Panc1 (cell line): ENCODE measurements at regions not wholly inside any gene's neighbourhood (a gene's known extent, or its start where the extent isn't known, plus 50 kb on each side); places are given as distances from the start of the nearest gene placed in this dataset.

Experiments
- ATAC-seq: fragments of 200-7000 bp; cut with Tn5 transposase; 2 replicates; pipeline ENCODE4 v1.9.1; 2020; ENCODE audit warnings: mild to moderate bottlenecking, moderate library complexity
- BruUV-seq: library from RNA; stranded (reverse); fragments of 400-500 nt; replicated peaks from 2 replicates; lab custom pipeline; 2021; lab: Mats Ljungman, UMichigan
- CTCF ChIA-PET: fragments of 300-600 bp; sonication (Branson Sonifier 250); formaldehyde crosslinking; loops from one replicate; lab custom pipeline; 2022; ENCODE audit warnings: antibody characterized with exemption; lab: Charles Lee
- POLR2A ChIA-PET: fragments of 300-600 bp; sonication (Branson Sonifier 250); formaldehyde crosslinking; loops from one replicate; lab custom pipeline; 2022; ENCODE audit warnings: antibody characterized with exemption; lab: Charles Lee
- DNase-seq: peaks from one replicate; pipeline ENCODE4 v3.0.0-alpha.2; 2010; ENCODE audit warnings: low read depth, low spot score
- H3K27ac ChIP-seq: 2 replicates; pipeline ENCODE4 v1.5.1; 2011; ENCODE audit warnings: mild to moderate bottlenecking, low read length, inconsistent platforms
- H3K27me3 ChIP-seq: fragments of 200-500 bp; sonication (Bioruptor generic); 2 replicates; pipeline ENCODE4 v1.6.0; 2014; ENCODE audit warnings: low read length, inconsistent platforms; ENCODE audit not compliant: control insufficient read depth, insufficient read depth
- H3K36me3 ChIP-seq: fragments of 200-500 bp; sonication (Bioruptor generic); 2 replicates; pipeline ENCODE4 v1.5.1; 2014; ENCODE audit warnings: inconsistent platforms, mild to moderate bottlenecking, low read length, moderate library complexity; ENCODE audit not compliant: control insufficient read depth, insufficient read depth
- H3K4me1 ChIP-seq: 2 replicates; pipeline ENCODE4 v1.5.1; 2011; ENCODE audit warnings: inconsistent platforms, mild to moderate bottlenecking, low read length, moderate library complexity; ENCODE audit not compliant: control insufficient read depth, insufficient read depth
- H3K4me3 ChIP-seq, 2 experiments: 2 replicates each; pipeline ENCODE4 v1.5.1; 2011 to 2012; ENCODE audit warnings: low read depth in 2 of 2, low read length in 2 of 2, mild to moderate bottlenecking in 2 of 2, inconsistent platforms in 1 of 2, moderate library complexity in 1 of 2
- H3K9me3 ChIP-seq: fragments of 200-500 bp; sonication (Bioruptor generic); 2 replicates; pipeline ENCODE4 v1.5.1; 2014; ENCODE audit warnings: low read depth, mild to moderate bottlenecking, inconsistent platforms, low read length, moderate library complexity; ENCODE audit not compliant: control insufficient read depth, insufficient read depth
- POLR2AphosphoS5 ChIP-seq: IDR thresholded peaks from 2 replicates; pipeline ENCODE4 v1.6.1; 2012; ENCODE audit warnings: mild to moderate bottlenecking, low read depth, low read length, moderate library complexity
- SIN3A ChIP-seq: IDR thresholded peaks from 2 replicates; pipeline ENCODE4 v1.6.1; 2012; ENCODE audit warnings: low read depth, mild to moderate bottlenecking, low read length, moderate library complexity, borderline replicate concordance; ENCODE audit not compliant: insufficient read depth
- TCF7L2 ChIP-seq: IDR thresholded peaks from 2 replicates; pipeline ENCODE4 v1.6.1; 2011; ENCODE audit warnings: mild to moderate bottlenecking, low read depth, low read length, inconsistent platforms
- in situ Hi-C: cut with HindIII; loops from 2 replicates; pipeline ENCODE4 v1.10.0; 2016; ENCODE audit warnings: low sequenced_read_pairs, low pct_unique_long_range_greater_than_20kb
- intact Hi-C: fragments of 100-400 bp; cut with micrococcal nuclease; formaldehyde crosslinking; loops from one replicate; pipeline ENCODE4 v1.10.0; 2022; ENCODE audit not compliant: unreplicated experiment
- TF ChIP-seq, protein P1 (sequence below): fragments of 450-650 bp; IDR thresholded peaks from 2 replicates; pipeline ENCODE4 v1.5.1; 2017; ENCODE audit warnings: mild to moderate bottlenecking
- TF ChIP-seq, protein P2 (sequence below), 2 experiments: IDR thresholded peaks; 2 replicates each; pipeline ENCODE4 v1.6.1; 2011 to 2012; ENCODE audit warnings: low read depth in 2 of 2, control low read depth in 1 of 2, low read length in 1 of 2, mild to moderate bottlenecking in 1 of 2, moderate library complexity in 1 of 2; ENCODE audit not compliant: insufficient read depth in 1 of 2

DNA sequence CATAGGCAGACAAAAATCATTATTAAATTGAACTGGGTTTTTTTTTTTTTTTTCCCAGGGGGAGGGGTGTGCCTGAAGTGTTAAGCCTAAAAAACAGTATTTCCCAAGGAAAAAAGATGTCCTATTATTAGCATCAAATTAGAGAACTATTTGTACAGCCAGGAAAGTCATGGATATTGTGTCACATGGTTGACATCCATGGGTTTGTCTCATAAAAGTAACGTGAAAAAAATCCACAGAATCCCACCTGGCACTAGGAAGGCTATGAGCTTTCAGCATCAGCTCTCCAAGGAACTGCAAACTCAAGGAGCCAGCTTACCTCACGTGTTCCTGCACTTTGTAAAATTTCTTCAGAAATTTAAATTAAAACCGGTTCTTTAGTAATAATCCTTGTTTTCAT lies 69.1 kb upstream of the EGLN3 start:
- ATAC-seq (no peak), DNase-seq (no peak)
- Histone ChIP-seq H3K27me3 (no peaks in the 10 kb centered on the region), H3K4me3 (no peak overlapping the region), H3K9me3 (no peaks in the 10 kb centered on the region), H3K36me3 (no peaks in the 10 kb centered on the region; the same call in 1 of the 2 replicates), H3K27ac (no peak overlapping the region), H3K4me1 (no peaks in the 10 kb centered on the region)
- TF ChIP-seq TCF7L2 (no peak), POLR2AphosphoS5 (no peak), SIN3A (no peak)
- TF ChIP-seq, protein P1, sequence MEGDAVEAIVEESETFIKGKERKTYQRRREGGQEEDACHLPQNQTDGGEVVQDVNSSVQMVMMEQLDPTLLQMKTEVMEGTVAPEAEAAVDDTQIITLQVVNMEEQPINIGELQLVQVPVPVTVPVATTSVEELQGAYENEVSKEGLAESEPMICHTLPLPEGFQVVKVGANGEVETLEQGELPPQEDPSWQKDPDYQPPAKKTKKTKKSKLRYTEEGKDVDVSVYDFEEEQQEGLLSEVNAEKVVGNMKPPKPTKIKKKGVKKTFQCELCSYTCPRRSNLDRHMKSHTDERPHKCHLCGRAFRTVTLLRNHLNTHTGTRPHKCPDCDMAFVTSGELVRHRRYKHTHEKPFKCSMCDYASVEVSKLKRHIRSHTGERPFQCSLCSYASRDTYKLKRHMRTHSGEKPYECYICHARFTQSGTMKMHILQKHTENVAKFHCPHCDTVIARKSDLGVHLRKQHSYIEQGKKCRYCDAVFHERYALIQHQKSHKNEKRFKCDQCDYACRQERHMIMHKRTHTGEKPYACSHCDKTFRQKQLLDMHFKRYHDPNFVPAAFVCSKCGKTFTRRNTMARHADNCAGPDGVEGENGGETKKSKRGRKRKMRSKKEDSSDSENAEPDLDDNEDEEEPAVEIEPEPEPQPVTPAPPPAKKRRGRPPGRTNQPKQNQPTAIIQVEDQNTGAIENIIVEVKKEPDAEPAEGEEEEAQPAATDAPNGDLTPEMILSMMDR = no peak
- TF ChIP-seq, protein P2, sequence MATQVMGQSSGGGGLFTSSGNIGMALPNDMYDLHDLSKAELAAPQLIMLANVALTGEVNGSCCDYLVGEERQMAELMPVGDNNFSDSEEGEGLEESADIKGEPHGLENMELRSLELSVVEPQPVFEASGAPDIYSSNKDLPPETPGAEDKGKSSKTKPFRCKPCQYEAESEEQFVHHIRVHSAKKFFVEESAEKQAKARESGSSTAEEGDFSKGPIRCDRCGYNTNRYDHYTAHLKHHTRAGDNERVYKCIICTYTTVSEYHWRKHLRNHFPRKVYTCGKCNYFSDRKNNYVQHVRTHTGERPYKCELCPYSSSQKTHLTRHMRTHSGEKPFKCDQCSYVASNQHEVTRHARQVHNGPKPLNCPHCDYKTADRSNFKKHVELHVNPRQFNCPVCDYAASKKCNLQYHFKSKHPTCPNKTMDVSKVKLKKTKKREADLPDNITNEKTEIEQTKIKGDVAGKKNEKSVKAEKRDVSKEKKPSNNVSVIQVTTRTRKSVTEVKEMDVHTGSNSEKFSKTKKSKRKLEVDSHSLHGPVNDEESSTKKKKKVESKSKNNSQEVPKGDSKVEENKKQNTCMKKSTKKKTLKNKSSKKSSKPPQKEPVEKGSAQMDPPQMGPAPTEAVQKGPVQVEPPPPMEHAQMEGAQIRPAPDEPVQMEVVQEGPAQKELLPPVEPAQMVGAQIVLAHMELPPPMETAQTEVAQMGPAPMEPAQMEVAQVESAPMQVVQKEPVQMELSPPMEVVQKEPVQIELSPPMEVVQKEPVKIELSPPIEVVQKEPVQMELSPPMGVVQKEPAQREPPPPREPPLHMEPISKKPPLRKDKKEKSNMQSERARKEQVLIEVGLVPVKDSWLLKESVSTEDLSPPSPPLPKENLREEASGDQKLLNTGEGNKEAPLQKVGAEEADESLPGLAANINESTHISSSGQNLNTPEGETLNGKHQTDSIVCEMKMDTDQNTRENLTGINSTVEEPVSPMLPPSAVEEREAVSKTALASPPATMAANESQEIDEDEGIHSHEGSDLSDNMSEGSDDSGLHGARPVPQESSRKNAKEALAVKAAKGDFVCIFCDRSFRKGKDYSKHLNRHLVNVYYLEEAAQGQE (IDR thresholded peaks at IDR 0.05; ENCODE audit: insufficient read depth in 1 of 2, low read depth in 2 of 2, low read length in 1 of 2) = no peak
- ChIA-PET CTCF (no interaction called here), POLR2A (no interaction called here)
- intact Hi-C loops (no loop called here), in situ Hi-C loops (no loop called here)
- BruUV-seq = no TSS peak

DNA sequence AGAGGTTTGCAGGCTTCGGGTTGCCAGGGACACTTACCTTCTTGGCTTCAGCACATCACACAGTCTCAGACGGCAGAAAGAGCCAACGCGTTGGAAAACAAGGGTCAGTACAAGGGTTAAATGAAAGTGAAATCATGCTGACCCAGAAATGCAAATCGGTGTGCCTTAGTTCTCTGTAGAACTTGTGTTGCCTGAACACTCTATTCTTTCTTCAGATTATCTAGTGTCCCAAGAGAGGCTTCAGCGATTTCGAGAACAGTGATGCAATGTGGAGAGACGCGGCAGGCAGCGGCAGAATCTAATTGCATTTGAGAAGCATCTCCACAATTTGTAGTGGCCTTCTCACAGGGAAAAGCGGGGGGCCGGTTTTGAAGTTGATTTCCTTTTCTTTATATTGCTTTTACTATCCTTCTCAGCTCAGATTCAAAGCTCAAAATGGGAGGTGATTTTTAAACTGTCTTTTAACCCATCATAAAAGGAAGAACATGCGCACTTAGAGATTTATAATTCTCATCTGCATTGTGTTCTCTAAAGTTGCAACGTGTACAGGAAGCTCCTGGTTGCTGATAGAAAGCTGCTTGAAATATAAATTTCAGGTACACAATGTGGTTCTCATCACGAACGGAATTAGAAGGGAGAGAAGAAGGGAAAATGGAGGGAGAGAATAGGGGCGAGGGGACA lies 67.8 kb upstream of the EGLN3 start:
- no TSS peak for BruUV-seq
- ChIA-PET POLR2A (interaction anchor here (0.7 kb wide), 1 partner anchor 19 kb away, joined by 3 read pairs; no protein-coding TSS in a partner anchor), CTCF (no interaction called here)
- no peak for DNase-seq
- Histone ChIP-seq H3K4me3 (peak overlapping the region in 1 of 2 experiments; percentile 6; a peak in 1 of 4 replicates), H3K27ac (no peak overlapping the region), H3K36me3 (no peaks in the 10 kb centered on the region; the same call in 1 of the 2 replicates), H3K4me1 (no peaks in the 10 kb centered on the region), H3K27me3 (no peaks in the 10 kb centered on the region), H3K9me3 (no peaks in the 10 kb centered on the region)
- no peak for ATAC-seq
- in situ Hi-C loops = no loop called here
- intact Hi-C loops = no loop called here
- TF ChIP-seq, protein P1 = no peak
- TF ChIP-seq TCF7L2 = no peak
- no peak for TF ChIP-seq POLR2AphosphoS5
- no peak for TF ChIP-seq SIN3A
- TF ChIP-seq, protein P2 (IDR thresholded peaks at IDR 0.05; ENCODE audit: insufficient read depth in 1 of 2, low read depth in 2 of 2, low read length in 1 of 2) = no peak
